BJ (cell line): ENCODE measurements at regions not wholly inside any gene's neighbourhood (a gene's known extent, or its start where the extent isn't known, plus 50 kb on each side); places are given as distances from the start of the nearest gene placed in this dataset.

Source experiments
- CTCF ChIA-PET: fragments of 350-600 bp; formaldehyde crosslinking; extraction: SDS; loops from one replicate; lab custom pipeline; 2021; ENCODE audit warnings: antibody characterized with exemption, inconsistent platforms; lab: Yijun Ruan, JAX
- POLR2A ChIA-PET: fragments of 300-600 bp; sonication (Branson Sonifier 250); formaldehyde crosslinking; extraction: SDS; loops from one replicate; lab custom pipeline; 2021; ENCODE audit warnings: antibody characterized with exemption; lab: Charles Lee
- DNase-seq: peaks from one replicate; pipeline ENCODE4 v3.0.0-alpha.2; 2011; ENCODE audit warnings: low read depth
- H3K27me3 ChIP-seq: 2 replicates; pipeline ENCODE4 v1.6.0; 2011; ENCODE audit warnings: low read length; ENCODE audit not compliant: control insufficient read depth, insufficient read depth
- H3K36me3 ChIP-seq: 2 replicates; pipeline ENCODE4 v1.5.1; 2011; ENCODE audit warnings: low read length; ENCODE audit not compliant: control insufficient read depth, insufficient read depth
- H3K4me3 ChIP-seq: 2 replicates; pipeline ENCODE4 v1.5.1; 2011; ENCODE audit warnings: low read depth, mild to moderate bottlenecking, control low read depth, low read length
- TF ChIP-seq, protein P1 (sequence below): IDR thresholded peaks from 2 replicates; pipeline ENCODE4 v1.5.1; 2011; ENCODE audit warnings: low read depth, mild to moderate bottlenecking, control low read depth, inconsistent platforms, low read length, moderate library complexity; ENCODE audit not compliant: insufficient read depth

DNA sequence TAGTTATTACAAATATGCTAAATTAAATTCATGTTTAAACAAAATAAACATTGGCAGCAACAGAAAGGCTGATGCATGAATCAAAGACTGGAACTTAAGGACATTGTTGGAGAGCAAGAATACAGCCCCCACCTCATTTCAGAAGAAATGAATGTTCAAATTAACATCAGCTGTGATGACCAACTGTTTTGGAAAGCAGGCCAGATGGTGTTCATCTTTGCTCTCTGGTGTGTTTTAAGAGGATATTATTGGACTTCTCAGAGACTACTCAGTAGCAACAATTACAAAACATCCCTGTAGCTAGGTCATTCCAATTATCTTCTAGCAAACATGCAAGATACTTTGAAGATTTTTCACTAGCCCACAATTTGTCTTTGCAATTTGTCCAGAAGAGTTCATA lies 118.6 kb upstream of the DOK5 start:
- DNase-seq: no peak
- POLR2A ChIA-PET: no interaction called here
- TF ChIP-seq, protein P1, sequence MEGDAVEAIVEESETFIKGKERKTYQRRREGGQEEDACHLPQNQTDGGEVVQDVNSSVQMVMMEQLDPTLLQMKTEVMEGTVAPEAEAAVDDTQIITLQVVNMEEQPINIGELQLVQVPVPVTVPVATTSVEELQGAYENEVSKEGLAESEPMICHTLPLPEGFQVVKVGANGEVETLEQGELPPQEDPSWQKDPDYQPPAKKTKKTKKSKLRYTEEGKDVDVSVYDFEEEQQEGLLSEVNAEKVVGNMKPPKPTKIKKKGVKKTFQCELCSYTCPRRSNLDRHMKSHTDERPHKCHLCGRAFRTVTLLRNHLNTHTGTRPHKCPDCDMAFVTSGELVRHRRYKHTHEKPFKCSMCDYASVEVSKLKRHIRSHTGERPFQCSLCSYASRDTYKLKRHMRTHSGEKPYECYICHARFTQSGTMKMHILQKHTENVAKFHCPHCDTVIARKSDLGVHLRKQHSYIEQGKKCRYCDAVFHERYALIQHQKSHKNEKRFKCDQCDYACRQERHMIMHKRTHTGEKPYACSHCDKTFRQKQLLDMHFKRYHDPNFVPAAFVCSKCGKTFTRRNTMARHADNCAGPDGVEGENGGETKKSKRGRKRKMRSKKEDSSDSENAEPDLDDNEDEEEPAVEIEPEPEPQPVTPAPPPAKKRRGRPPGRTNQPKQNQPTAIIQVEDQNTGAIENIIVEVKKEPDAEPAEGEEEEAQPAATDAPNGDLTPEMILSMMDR: no peak
- CTCF ChIA-PET: no interaction called here
- no peak overlapping the region for H3K4me3 ChIP-seq
- no peaks in the 10 kb centered on the region for H3K27me3 ChIP-seq
- no peaks in the 10 kb centered on the region for H3K36me3 ChIP-seq

DNA sequence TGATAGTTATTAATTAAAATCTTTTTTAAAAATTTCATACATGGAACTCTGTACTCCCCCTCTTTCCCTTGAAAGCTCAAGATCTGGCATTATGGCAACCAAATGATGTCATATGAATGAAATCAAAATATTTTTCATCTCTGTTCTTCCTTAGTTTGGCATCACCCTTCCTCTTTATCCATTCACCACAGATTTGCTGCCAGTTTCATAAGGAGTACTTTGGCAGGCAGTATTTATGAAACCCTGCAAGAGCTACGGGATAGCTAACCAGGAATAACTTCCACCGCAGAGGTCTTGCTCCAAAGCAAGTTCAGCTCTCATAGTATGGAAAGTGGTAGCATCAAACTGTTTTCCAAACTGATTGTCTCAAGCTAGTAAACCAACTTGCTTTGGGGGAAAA lies 113.9 kb upstream of the DOK5 start:
- Histone ChIP-seq H3K36me3 (no peaks in the 10 kb centered on the region), H3K27me3 (no peaks in the 10 kb centered on the region), H3K4me3 (no peak overlapping the region)
- no peak for DNase-seq
- TF ChIP-seq, protein P1: no peak
- ChIA-PET POLR2A (interaction anchor here (0.8 kb wide), 1 partner anchor 283 kb away, joined by 3 read pairs; no protein-coding TSS in a partner anchor), CTCF (no interaction called here)

DNA sequence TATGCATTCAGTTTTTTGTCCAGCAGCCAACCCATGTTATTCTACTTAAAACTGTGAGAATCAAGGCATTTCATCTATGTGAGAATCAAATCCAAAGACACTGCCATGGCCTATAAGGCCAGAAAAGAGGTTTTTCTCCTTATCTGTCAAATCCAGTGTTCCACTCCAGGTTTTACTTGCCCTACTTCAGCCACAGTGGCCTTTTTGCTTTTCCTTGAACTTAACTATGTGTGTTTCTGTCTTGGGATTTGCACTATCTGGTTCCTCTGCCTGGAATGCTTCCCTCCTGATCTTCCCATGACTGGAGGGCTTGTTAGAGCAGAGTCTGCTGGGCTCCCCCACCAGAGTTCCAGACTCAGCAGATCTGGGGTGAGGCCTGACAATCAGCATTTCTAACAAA lies 113.1 kb upstream of the DOK5 start:
- Histone ChIP-seq H3K27me3 (no peaks in the 10 kb centered on the region), H3K4me3 (no peak overlapping the region), H3K36me3 (no peaks in the 10 kb centered on the region)
- TF ChIP-seq, protein P1: no peak
- POLR2A ChIA-PET: no interaction called here
- no peak for DNase-seq
- CTCF ChIA-PET: no interaction called here

DNA sequence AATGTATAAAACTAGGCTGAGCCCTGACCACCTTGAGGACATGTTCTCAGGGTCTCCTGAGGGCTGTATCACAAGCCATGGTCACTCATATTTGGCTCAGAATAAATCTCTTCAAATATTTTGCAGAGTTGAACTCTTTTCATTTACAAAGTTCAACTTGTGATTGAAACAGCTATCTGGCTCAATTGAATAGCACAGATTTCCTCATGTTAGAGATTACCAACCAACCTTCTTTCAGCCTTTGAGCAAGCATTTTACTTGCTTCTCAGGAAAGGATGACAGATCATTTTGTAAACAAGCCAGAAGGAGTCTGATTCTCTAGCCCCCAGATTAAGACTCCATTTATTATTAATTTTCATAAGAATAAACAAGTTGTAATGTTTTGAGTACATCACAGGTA lies 111.0 kb upstream of the DOK5 start:
- no peaks in the 10 kb centered on the region for H3K36me3 ChIP-seq
- DNase-seq: no peak
- ChIA-PET POLR2A (no interaction called here), CTCF (no interaction called here)
- TF ChIP-seq, protein P1: no peak
- no peak overlapping the region for H3K4me3 ChIP-seq
- H3K27me3 ChIP-seq: no peaks in the 10 kb centered on the region

DNA sequence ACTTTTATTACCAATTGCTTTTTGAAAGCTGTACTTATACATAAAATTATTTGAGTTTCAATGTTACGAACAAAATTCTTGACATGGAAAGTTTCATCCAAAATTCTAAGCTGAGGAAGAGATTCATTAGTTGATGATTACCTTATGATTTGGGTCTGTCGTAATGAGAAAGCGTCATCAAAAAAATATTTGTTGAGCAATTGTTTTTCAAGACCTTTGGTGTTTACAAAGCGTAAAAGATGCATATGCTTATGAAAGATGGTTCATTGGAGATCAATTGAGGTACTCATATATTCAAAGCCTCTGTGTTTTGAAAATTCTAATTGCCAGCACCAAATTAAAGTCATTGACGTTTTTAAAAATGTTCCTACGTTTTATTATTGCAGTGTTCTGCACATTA lies 110.5 kb upstream of the DOK5 start:
- ChIA-PET POLR2A (no interaction called here), CTCF (no interaction called here)
- Histone ChIP-seq H3K4me3 (no peak overlapping the region), H3K27me3 (no peaks in the 10 kb centered on the region), H3K36me3 (no peaks in the 10 kb centered on the region)
- DNase-seq: no peak
- TF ChIP-seq, protein P1: no peak
